SK-N-SH (cell line): ENCODE measurements at regions not wholly inside any gene's neighbourhood (a gene's known extent, or its start where the extent isn't known, plus 50 kb on each side); places are given as distances from the start of the nearest gene placed in this dataset.

Experiments used
- CTCF ChIA-PET: fragments of 300-600, 350-600 bp; formaldehyde crosslinking; extraction: SDS; loops from one replicate; lab custom pipeline; 2021; lab: Yijun Ruan, JAX
- POLR2A ChIA-PET: fragments of 350-600 bp; sonication (Branson Sonifier 250); formaldehyde crosslinking; extraction: SDS; loops from one replicate; lab custom pipeline; 2020; ENCODE audit warnings: antibody characterized with exemption, inconsistent platforms; lab: Yijun Ruan, JAX
- DNase-seq: peaks from one replicate; pipeline ENCODE4 v3.0.0; 2012
- H2AFZ ChIP-seq: fragments of 200-600 bp; sonication (generic); 2 replicates; pipeline ENCODE4 v1.8.1; 2016; ENCODE audit warnings: antibody characterized with exemption, mild to moderate bottlenecking, low read depth
- H3F3A ChIP-seq: fragments of 200-600 bp; sonication (generic); replicated peaks from 2 replicates; pipeline ENCODE3; 2016; ENCODE audit warnings: antibody characterized with exemption, mild to moderate bottlenecking; ENCODE audit not compliant: insufficient read depth
- H3K27ac ChIP-seq, 2 experiments: fragments of 200-500 bp in 1 of 2; fragments of 200-600 bp in 1 of 2; sonication (Bioruptor generic) in 1 of 2; sonication (generic), shearing (Covaris generic) in 1 of 2; 2 replicates each; pipeline versions ENCODE4 v1.5.1 to v1.6.1; 2014 to 2016; ENCODE audit warnings: low read depth in 2 of 2, inconsistent platforms in 1 of 2, low read length in 1 of 2, mild to moderate bottlenecking in 1 of 2, mixed read lengths in 1 of 2
- H3K27me3 ChIP-seq: fragments of 200-600 bp; sonication (generic), shearing (Covaris generic); 2 replicates; pipeline ENCODE4 v1.6.1; 2016; ENCODE audit warnings: mixed run types; ENCODE audit not compliant: insufficient read depth
- H3K36me3 ChIP-seq, 2 experiments: fragments of 200-500 bp in 1 of 2; fragments of 200-600 bp in 1 of 2; sonication (Bioruptor generic) in 1 of 2; sonication (generic) in 1 of 2; replicated peaks in 1 of 2; 2 replicates each; pipeline versions ENCODE3 to v1.5.1; 2014 to 2016; ENCODE audit warnings: low read length in 1 of 2, mild to moderate bottlenecking in 1 of 2; ENCODE audit not compliant: insufficient read depth in 2 of 2, control insufficient read depth in 1 of 2
- H3K4me1 ChIP-seq, 2 experiments: fragments of 200-500 bp in 1 of 2; fragments of 200-600 bp in 1 of 2; sonication (Bioruptor generic) in 1 of 2; sonication (generic), shearing (Covaris generic) in 1 of 2; 2 replicates each; pipeline versions ENCODE4 v1.5.1 to v1.6.1; 2014 to 2016; ENCODE audit warnings: low read depth in 1 of 2, low read length in 1 of 2, mixed run types in 1 of 2; ENCODE audit not compliant: insufficient read depth in 2 of 2, control insufficient read depth in 1 of 2
- H3K4me2 ChIP-seq: fragments of 200-600 bp; sonication (generic), shearing (Covaris generic); 2 replicates; pipeline ENCODE4 v1.6.1; 2017; ENCODE audit warnings: mixed run types
- H3K4me3 ChIP-seq, 2 experiments: fragments of 200-500 bp in 1 of 2; fragments of 200-600 bp in 1 of 2; sonication (Bioruptor generic) in 1 of 2; sonication (generic), shearing (Covaris generic) in 1 of 2; 2 replicates each; pipeline versions ENCODE4 v1.5.1 to v1.8.1; 2014 to 2016; ENCODE audit warnings: low read depth in 2 of 2, inconsistent platforms in 1 of 2, low read length in 1 of 2, mild to moderate bottlenecking in 1 of 2, mixed read lengths in 1 of 2, moderate library complexity in 1 of 2
- H3K79me2 ChIP-seq: fragments of 200-600 bp; sonication (generic); 2 replicates; pipeline ENCODE4 v1.8.1; 2017; ENCODE audit warnings: mild to moderate bottlenecking; ENCODE audit not compliant: insufficient read depth
- H3K9ac ChIP-seq: fragments of 200-600 bp; sonication (generic); 2 replicates; pipeline ENCODE4 v1.6.1; 2017; ENCODE audit warnings: mixed run types
- H3K9me2 ChIP-seq: fragments of 200-600 bp; sonication (generic); 2 replicates; pipeline ENCODE4 v1.6.1; 2017; ENCODE audit warnings: mixed run types
- H3K9me3 ChIP-seq: fragments of 200-600 bp; sonication (generic); 2 replicates; pipeline ENCODE4 v1.6.1; 2017; ENCODE audit warnings: mixed run types, mild to moderate bottlenecking, moderate library complexity
- H4K20me1 ChIP-seq: fragments of 200-600 bp; sonication (generic); 2 replicates; pipeline ENCODE4 v1.6.1; 2017; ENCODE audit warnings: mild to moderate bottlenecking, mixed run types; ENCODE audit not compliant: insufficient read depth
- ELF1 ChIP-seq: IDR thresholded peaks from 2 replicates; pipeline ENCODE4 v1.4.0; 2012
- EZH2phosphoT487 ChIP-seq: fragments of 200-600 bp; sonication (generic); IDR thresholded peaks from 2 replicates; pipeline ENCODE4 v1.6.1; 2017; ENCODE audit warnings: low read depth, mixed run types, mild to moderate bottlenecking, antibody characterized with exemption, moderate library complexity, borderline replicate concordance
- FOSL2 ChIP-seq: IDR thresholded peaks from 2 replicates; pipeline ENCODE4 v1.4.0; 2012; ENCODE audit warnings: low read depth, mild to moderate bottlenecking, moderate library complexity, borderline replicate concordance
- FOXM1 ChIP-seq: IDR thresholded peaks from 2 replicates; pipeline ENCODE4 v1.4.0; 2012; ENCODE audit warnings: low read depth, mild to moderate bottlenecking
- JUND ChIP-seq: IDR thresholded peaks from 2 replicates; pipeline ENCODE4 v1.4.0; 2012
- MXI1 ChIP-seq: IDR thresholded peaks from 2 replicates; pipeline ENCODE4 v1.6.1; 2012; ENCODE audit warnings: mild to moderate bottlenecking, low read depth, low read length, improper control_type of control experiment
- POLR2AphosphoS5 ChIP-seq: IDR thresholded peaks from 2 replicates; pipeline ENCODE4 v1.6.1; 2012; ENCODE audit warnings: low read depth, low read length
- TEAD4 ChIP-seq: IDR thresholded peaks from 2 replicates; pipeline ENCODE4 v1.4.0; 2012; ENCODE audit warnings: mild to moderate bottlenecking, borderline replicate concordance; ENCODE audit not compliant: insufficient read depth
- USF2 ChIP-seq: fragments of 150-350 bp; IDR thresholded peaks from 2 replicates; pipeline ENCODE4 v1.6.1; 2017; ENCODE audit warnings: antibody characterized with exemption, low read length, low read depth, borderline replicate concordance
- WGBS: methylation state at CpG from one replicate; pipeline ENCODE4 v1.1.6; 2017; ENCODE audit warnings: low lambda C conversion rate; 5-methylcytosine and 5-hydroxymethylcytosine counted together
- TF ChIP-seq, protein P1 (sequence below): IDR thresholded peaks from 2 replicates; pipeline ENCODE4 v1.4.0; 2012; ENCODE audit warnings: low read depth, borderline replicate concordance
- TF ChIP-seq, protein P2 (sequence below): IDR thresholded peaks from 2 replicates; pipeline ENCODE4 v1.6.1; 2012; ENCODE audit warnings: mild to moderate bottlenecking, low read depth, low read length, moderate library complexity
- TF ChIP-seq, protein P3 (sequence below): IDR thresholded peaks from 2 replicates; pipeline ENCODE4; 2012
- TF ChIP-seq, protein P4 (sequence below): IDR thresholded peaks from 2 replicates; pipeline ENCODE4 v1.4.0; 2012; ENCODE audit warnings: low read depth

DNA sequence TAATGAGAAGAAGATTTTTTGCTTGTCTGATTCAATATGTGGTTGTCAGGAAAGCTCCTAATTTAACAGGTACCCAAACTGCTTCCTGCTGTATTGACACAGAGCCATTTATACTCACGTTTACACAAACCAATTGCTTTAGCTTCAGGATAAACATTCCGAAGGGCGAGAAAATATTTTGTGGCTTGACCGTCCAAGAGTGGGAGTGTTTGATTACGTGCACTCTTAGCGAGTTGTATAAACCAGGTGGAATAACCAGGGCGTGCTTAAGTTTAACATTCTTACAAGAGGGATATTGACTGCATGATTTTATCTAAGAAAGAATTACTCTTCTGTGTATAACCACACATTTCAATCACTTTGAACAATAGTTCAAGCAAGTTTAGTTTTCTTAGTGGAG, 278.7 kb upstream of the TYRP1 start (continued):
- TF ChIP-seq USF2 (no peak), TEAD4 (no peak), FOSL2 (no peak), EZH2phosphoT487 (no peak)
- TF ChIP-seq, protein P1, sequence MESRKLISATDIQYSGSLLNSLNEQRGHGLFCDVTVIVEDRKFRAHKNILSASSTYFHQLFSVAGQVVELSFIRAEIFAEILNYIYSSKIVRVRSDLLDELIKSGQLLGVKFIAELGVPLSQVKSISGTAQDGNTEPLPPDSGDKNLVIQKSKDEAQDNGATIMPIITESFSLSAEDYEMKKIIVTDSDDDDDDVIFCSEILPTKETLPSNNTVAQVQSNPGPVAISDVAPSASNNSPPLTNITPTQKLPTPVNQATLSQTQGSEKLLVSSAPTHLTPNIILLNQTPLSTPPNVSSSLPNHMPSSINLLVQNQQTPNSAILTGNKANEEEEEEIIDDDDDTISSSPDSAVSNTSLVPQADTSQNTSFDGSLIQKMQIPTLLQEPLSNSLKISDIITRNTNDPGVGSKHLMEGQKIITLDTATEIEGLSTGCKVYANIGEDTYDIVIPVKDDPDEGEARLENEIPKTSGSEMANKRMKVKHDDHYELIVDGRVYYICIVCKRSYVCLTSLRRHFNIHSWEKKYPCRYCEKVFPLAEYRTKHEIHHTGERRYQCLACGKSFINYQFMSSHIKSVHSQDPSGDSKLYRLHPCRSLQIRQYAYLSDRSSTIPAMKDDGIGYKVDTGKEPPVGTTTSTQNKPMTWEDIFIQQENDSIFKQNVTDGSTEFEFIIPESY, result no peak

DNA sequence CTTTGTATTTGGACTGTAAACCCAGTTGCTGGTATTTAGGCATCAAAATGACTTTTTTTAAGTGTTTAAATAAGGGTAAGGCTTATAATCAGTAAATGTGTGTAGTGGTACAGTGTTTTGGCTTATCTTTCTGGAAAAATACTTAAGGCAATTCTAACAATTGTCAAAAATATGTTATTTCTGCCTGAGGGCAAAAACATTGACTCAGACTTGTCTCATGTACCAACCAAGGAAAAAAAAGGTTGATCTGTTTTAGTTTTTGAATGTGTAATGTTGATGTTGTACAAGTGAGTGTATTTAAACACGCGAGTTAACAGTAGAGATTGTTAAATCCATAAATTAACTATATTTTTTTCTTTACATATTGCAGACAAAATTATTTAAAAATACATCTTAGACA, 277.8 kb upstream of the TYRP1 start:
- Histone ChIP-seq H3K4me1 (no peaks in the 10 kb centered on the region), H3K27ac (no peak overlapping the region), H3K9me2 (no peaks in the 10 kb centered on the region), H3K4me2 (no peak overlapping the region), H3K36me3 (no peaks in the 10 kb centered on the region), H3K79me2 (no peaks in the 10 kb centered on the region), H3F3A (no peaks in the 10 kb centered on the region), H3K9ac (no peak overlapping the region), H3K27me3 (no peaks in the 10 kb centered on the region), H3K4me3 (no peak overlapping the region), H3K9me3 (no peaks in the 10 kb centered on the region), H4K20me1 (no peaks in the 10 kb centered on the region), H2AFZ (no peak overlapping the region)
- 48% methylated on average over 2 of the region's 2 CpGs for WGBS
- no peak for TF ChIP-seq FOXM1
- TF ChIP-seq, protein P2, sequence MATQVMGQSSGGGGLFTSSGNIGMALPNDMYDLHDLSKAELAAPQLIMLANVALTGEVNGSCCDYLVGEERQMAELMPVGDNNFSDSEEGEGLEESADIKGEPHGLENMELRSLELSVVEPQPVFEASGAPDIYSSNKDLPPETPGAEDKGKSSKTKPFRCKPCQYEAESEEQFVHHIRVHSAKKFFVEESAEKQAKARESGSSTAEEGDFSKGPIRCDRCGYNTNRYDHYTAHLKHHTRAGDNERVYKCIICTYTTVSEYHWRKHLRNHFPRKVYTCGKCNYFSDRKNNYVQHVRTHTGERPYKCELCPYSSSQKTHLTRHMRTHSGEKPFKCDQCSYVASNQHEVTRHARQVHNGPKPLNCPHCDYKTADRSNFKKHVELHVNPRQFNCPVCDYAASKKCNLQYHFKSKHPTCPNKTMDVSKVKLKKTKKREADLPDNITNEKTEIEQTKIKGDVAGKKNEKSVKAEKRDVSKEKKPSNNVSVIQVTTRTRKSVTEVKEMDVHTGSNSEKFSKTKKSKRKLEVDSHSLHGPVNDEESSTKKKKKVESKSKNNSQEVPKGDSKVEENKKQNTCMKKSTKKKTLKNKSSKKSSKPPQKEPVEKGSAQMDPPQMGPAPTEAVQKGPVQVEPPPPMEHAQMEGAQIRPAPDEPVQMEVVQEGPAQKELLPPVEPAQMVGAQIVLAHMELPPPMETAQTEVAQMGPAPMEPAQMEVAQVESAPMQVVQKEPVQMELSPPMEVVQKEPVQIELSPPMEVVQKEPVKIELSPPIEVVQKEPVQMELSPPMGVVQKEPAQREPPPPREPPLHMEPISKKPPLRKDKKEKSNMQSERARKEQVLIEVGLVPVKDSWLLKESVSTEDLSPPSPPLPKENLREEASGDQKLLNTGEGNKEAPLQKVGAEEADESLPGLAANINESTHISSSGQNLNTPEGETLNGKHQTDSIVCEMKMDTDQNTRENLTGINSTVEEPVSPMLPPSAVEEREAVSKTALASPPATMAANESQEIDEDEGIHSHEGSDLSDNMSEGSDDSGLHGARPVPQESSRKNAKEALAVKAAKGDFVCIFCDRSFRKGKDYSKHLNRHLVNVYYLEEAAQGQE, result no peak
- TF ChIP-seq TEAD4, result no peak
- TF ChIP-seq MXI1, result no peak
- TF ChIP-seq JUND, result no peak
- no peak for TF ChIP-seq POLR2AphosphoS5
- no peak for TF ChIP-seq ELF1
- TF ChIP-seq, protein P3, sequence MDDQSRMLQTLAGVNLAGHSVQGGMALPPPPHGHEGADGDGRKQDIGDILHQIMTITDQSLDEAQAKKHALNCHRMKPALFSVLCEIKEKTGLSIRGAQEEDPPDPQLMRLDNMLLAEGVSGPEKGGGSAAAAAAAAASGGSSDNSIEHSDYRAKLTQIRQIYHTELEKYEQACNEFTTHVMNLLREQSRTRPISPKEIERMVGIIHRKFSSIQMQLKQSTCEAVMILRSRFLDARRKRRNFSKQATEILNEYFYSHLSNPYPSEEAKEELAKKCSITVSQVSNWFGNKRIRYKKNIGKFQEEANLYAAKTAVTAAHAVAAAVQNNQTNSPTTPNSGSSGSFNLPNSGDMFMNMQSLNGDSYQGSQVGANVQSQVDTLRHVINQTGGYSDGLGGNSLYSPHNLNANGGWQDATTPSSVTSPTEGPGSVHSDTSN, result no peak
- TF ChIP-seq, protein P4, sequence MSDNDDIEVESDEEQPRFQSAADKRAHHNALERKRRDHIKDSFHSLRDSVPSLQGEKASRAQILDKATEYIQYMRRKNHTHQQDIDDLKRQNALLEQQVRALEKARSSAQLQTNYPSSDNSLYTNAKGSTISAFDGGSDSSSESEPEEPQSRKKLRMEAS, result no peak
- ChIA-PET POLR2A (no interaction called here), CTCF (no interaction called here)
- no peak for DNase-seq
